ENCODE measurements at regions not wholly inside any gene's neighbourhood (a gene's known extent, or its start where the extent isn't known, plus 50 kb on each side); places are given as distances from the start of the nearest gene placed in this dataset.

GRCh38 chr5:18771097-18771610 lies 1136.9 kb downstream of the TAF11L14 start:
- no CpG with 5 or more reads among the region's 6 CpGs for WGBS (ENCODE audit: extremely low coverage, insufficient read length, low lambda C conversion rate)

More at GRCh38 chr5:18771097-18771610, 1136.9 kb downstream of the TAF11L14 start:
- no peak overlapping the region for H3K4ac ChIP-seq (ENCODE audit: low read depth, low read length)
- Mint-ChIP-seq H3K36me3 (ENCODE audit: insufficient read depth in 1 of 3, low read depth in 3 of 3) (0 out of 7 replicates have a peak, but pooled peaks cover 0 to 2% (median 0%) of the 10 kb centered on the region in 3 experiments), H3K4me3 (no peak overlapping the region), H3K9me3 (no peaks in the 10 kb centered on the region), H3K4me1 (peaks cover 3 to 10% of the 10 kb centered on the region in 2 experiments; a peak in 3 of 4 replicates), H3K27ac (no peak overlapping the region), H3K27me3 (ENCODE audit: low read depth) (no peaks in the 10 kb centered on the region)
- no peak overlapping the region for H3K27ac ChIP-seq (ENCODE audit: insufficient read length, low read depth, low read length)
- H2BK5ac ChIP-seq (ENCODE audit: insufficient read length, low read length), result no peak overlapping the region
- no peak overlapping the region for H3T11ph ChIP-seq (ENCODE audit: low read length)
- no peak overlapping the region for H3K23ac ChIP-seq (ENCODE audit: insufficient read length, low read depth, low read length)
- H2BK15ac ChIP-seq (ENCODE audit: low read depth, low read length), result no peak overlapping the region
- no peaks in the 10 kb centered on the region for H3K27me3 ChIP-seq (ENCODE audit: insufficient read depth, low read length)
- H4K91ac ChIP-seq (ENCODE audit: insufficient read length, low read depth, low read length), result no peak overlapping the region
- no peak overlapping the region for H4K5ac ChIP-seq (ENCODE audit: insufficient read length, low read depth, low read length)
- H4K8ac ChIP-seq (replicated peaks; ENCODE audit: insufficient read length, low read depth, low read length), result no peak overlapping the region
- no peaks in the 10 kb centered on the region for H3K79me1 ChIP-seq (ENCODE audit: insufficient read depth, low read depth, low read length, poor library complexity, severe bottlenecking)
- no peak overlapping the region for H3K56ac ChIP-seq (ENCODE audit: insufficient read length, low read depth, low read length)
- H2AFZ ChIP-seq (ENCODE audit: low read length), result no peak overlapping the region
- no peaks in the 10 kb centered on the region for H3K9me3 ChIP-seq (ENCODE audit: control insufficient read depth, low read depth, low read length)
- H3K4me1 ChIP-seq (ENCODE audit: insufficient read depth, low read length), result no peaks in the 10 kb centered on the region
- H3K4me2 ChIP-seq (ENCODE audit: insufficient read depth, insufficient read length, low read length), result no peak overlapping the region
- no peak overlapping the region for H3K14ac ChIP-seq (ENCODE audit: insufficient read depth, low read length)
- H2BK20ac ChIP-seq (ENCODE audit: low read depth, low read length, poor library complexity, severe bottlenecking), result no peak overlapping the region
- no peaks in the 10 kb centered on the region for H3K23me2 ChIP-seq (ENCODE audit: insufficient read length, low read depth, low read length, poor library complexity, severe bottlenecking)
- no peak overlapping the region for H2BK12ac ChIP-seq (ENCODE audit: insufficient read length, low read depth, low read length)
- no peak overlapping the region for H3K18ac ChIP-seq (ENCODE audit: insufficient read length, low read depth, low read length)
- DNase-seq, result no peak
- no peaks in the 10 kb centered on the region for H3K79me2 ChIP-seq (ENCODE audit: insufficient read depth, low read length)
- peak overlapping the region; percentile 7 for H3K9ac ChIP-seq (ENCODE audit: extremely low read depth, insufficient read length, low read length)
- H2BK120ac ChIP-seq (ENCODE audit: low read depth, low read length, poor library complexity, severe bottlenecking), result no peak overlapping the region
- TF ChIP-seq, protein P1, sequence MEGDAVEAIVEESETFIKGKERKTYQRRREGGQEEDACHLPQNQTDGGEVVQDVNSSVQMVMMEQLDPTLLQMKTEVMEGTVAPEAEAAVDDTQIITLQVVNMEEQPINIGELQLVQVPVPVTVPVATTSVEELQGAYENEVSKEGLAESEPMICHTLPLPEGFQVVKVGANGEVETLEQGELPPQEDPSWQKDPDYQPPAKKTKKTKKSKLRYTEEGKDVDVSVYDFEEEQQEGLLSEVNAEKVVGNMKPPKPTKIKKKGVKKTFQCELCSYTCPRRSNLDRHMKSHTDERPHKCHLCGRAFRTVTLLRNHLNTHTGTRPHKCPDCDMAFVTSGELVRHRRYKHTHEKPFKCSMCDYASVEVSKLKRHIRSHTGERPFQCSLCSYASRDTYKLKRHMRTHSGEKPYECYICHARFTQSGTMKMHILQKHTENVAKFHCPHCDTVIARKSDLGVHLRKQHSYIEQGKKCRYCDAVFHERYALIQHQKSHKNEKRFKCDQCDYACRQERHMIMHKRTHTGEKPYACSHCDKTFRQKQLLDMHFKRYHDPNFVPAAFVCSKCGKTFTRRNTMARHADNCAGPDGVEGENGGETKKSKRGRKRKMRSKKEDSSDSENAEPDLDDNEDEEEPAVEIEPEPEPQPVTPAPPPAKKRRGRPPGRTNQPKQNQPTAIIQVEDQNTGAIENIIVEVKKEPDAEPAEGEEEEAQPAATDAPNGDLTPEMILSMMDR (conservative IDR thresholded peaks at IDR 0.05), result no peak
- no peak overlapping the region for H2AK5ac ChIP-seq (ENCODE audit: insufficient read length, low read length)
- H4K20me1 ChIP-seq (ENCODE audit: control insufficient read depth, insufficient read depth, insufficient read length), result no peaks in the 10 kb centered on the region

Data from H9 (cell line).